ENCODE measurements at regions not wholly inside any gene's neighbourhood (a gene's known extent, or its start where the extent isn't known, plus 50 kb on each side); places are given as distances from the start of the nearest gene placed in this dataset.

GRCh38 chr12:111031916-111032590 lies 111.7 kb upstream of the MYL2 start (continued):
- TF ChIP-seq ZNF350 (tag by site-specific recombination; IDR thresholded peaks at IDR 0.05) = peak; percentile 93

GRCh38 chr12:111030800-111031199 lies 110.4 kb upstream of the MYL2 start:
- no peak overlapping the region for H3K27ac ChIP-seq (ENCODE audit: extremely low read depth, low read depth, low read length)
- H3K9me3 ChIP-seq (ENCODE audit: control insufficient read depth, insufficient read depth, low read depth, low read length) = no peaks in the 10 kb centered on the region
- ChIA-PET CTCF (interaction anchor here (0.8 kb wide), 1 partner anchor 36 kb away, joined by 3 read pairs; no protein-coding TSS in a partner anchor), POLR2A (no interaction called here)
- H3K4me3 ChIP-seq (ENCODE audit: low read depth, low read length) = no peak overlapping the region
- peaks cover 12% of the 10 kb centered on the region for H3K4me1 ChIP-seq (ENCODE audit: control insufficient read depth, insufficient read depth, low read length)
- H3K36me3 ChIP-seq (ENCODE audit: control insufficient read depth in 2 of 2, insufficient read depth in 1 of 2, low read length in 2 of 2) = no peaks in the 10 kb centered on the region
- TF ChIP-seq, protein P1, sequence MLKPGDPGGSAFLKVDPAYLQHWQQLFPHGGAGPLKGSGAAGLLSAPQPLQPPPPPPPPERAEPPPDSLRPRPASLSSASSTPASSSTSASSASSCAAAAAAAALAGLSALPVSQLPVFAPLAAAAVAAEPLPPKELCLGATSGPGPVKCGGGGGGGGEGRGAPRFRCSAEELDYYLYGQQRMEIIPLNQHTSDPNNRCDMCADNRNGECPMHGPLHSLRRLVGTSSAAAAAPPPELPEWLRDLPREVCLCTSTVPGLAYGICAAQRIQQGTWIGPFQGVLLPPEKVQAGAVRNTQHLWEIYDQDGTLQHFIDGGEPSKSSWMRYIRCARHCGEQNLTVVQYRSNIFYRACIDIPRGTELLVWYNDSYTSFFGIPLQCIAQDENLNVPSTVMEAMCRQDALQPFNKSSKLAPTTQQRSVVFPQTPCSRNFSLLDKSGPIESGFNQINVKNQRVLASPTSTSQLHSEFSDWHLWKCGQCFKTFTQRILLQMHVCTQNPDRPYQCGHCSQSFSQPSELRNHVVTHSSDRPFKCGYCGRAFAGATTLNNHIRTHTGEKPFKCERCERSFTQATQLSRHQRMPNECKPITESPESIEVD (tag by site-specific recombination; IDR thresholded peaks at IDR 0.05) = peak; percentile 61
- TF ChIP-seq ZNF626 (tag by site-specific recombination; IDR thresholded peaks at IDR 0.05) = no peak

- CTCF ChIA-PET = interaction anchor here (0.8 to 1.4 kb wide), 3 partner anchors 37 to 270 kb away, joined by 3 to 4 read pairs (median 4); no protein-coding TSS in a partner anchor
- TF ChIP-seq IKZF3 (tag by site-specific recombination; IDR thresholded peaks at IDR 0.05) = no peak
- TF ChIP-seq HIC1 (tag by site-specific recombination; IDR thresholded peaks at IDR 0.05) = no peak
- TF ChIP-seq ZNF830 (tag by site-specific recombination; IDR thresholded peaks at IDR 0.05; ENCODE audit: low read depth) = no peak
- no peak for TF ChIP-seq BCL11B (tag by site-specific recombination; IDR thresholded peaks at IDR 0.05; ENCODE audit: low read depth)
- TF ChIP-seq ZBTB8A (tag by site-specific recombination; IDR thresholded peaks at IDR 0.05) = no peak
- no peak for TF ChIP-seq TRIM28 (IDR thresholded peaks at IDR 0.05; ENCODE audit: borderline replicate concordance, low read length)
- TF ChIP-seq ZNF114 (tag by site-specific recombination; IDR thresholded peaks at IDR 0.05) = no peak
- TF ChIP-seq ATF2 (tag by site-specific recombination; IDR thresholded peaks at IDR 0.05; ENCODE audit: low read depth) = no peak
- TF ChIP-seq KLF9 (tag by site-specific recombination; IDR thresholded peaks at IDR 0.05; ENCODE audit: low read depth) = no peak
- TF ChIP-seq, protein P1 (tag by site-specific recombination; IDR thresholded peaks at IDR 0.05) = no peak
- TF ChIP-seq ZNF23 (tag by site-specific recombination; IDR thresholded peaks at IDR 0.05; ENCODE audit: borderline replicate concordance) = no peak
- TF ChIP-seq TCF7L2 (IDR thresholded peaks at IDR 0.05; ENCODE audit: borderline replicate concordance, low read depth, low read length) = no peak
These were observed 109.4 kb upstream of the MYL2 start for GRCh38 chr12:111029732-111030131.

More at GRCh38 chr12:111029732-111030131, 109.4 kb upstream of the MYL2 start:
- Histone ChIP-seq H3K36me3 (ENCODE audit: control insufficient read depth in 2 of 2, insufficient read depth in 1 of 2, low read length in 2 of 2) (no peaks in the 10 kb centered on the region), H3K27ac (ENCODE audit: extremely low read depth, low read depth, low read length) (no peak overlapping the region), H3K4me3 (ENCODE audit: low read depth, low read length) (no peak overlapping the region), H3K9me3 (ENCODE audit: control insufficient read depth, insufficient read depth, low read depth, low read length) (no peaks in the 10 kb centered on the region), H3K4me1 (ENCODE audit: control insufficient read depth, insufficient read depth, low read length) (peaks cover 10% of the 10 kb centered on the region)
- POLR2A ChIA-PET = no interaction called here

Measured in HEK293 (cell line).